ENCODE measurements at regions not wholly inside any gene's neighbourhood (a gene's known extent, or its start where the extent isn't known, plus 50 kb on each side); places are given as distances from the start of the nearest gene placed in this dataset.

DNA sequence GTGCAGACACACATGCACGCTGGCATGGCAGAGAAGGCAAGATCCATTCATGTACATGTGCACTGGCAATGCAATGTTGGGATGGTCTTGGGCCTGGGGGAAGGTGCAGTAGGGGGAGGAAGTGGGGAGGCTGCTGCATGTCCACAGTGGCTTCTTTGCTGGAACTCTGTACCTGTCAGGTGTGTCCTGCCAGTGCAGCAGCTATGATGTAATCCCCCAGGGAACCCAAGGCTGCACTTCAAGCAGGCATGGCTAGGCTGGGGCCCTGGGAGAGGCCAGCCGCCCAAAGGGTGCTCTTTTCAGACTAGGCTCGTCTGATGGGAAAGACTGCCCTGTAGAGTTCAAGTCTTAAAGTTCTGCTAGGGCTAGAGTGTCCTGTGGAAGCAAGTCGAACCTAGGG lies 1304.0 kb downstream of the FAM133A start:
- TF ChIP-seq, protein P1, sequence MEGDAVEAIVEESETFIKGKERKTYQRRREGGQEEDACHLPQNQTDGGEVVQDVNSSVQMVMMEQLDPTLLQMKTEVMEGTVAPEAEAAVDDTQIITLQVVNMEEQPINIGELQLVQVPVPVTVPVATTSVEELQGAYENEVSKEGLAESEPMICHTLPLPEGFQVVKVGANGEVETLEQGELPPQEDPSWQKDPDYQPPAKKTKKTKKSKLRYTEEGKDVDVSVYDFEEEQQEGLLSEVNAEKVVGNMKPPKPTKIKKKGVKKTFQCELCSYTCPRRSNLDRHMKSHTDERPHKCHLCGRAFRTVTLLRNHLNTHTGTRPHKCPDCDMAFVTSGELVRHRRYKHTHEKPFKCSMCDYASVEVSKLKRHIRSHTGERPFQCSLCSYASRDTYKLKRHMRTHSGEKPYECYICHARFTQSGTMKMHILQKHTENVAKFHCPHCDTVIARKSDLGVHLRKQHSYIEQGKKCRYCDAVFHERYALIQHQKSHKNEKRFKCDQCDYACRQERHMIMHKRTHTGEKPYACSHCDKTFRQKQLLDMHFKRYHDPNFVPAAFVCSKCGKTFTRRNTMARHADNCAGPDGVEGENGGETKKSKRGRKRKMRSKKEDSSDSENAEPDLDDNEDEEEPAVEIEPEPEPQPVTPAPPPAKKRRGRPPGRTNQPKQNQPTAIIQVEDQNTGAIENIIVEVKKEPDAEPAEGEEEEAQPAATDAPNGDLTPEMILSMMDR (IDR thresholded peaks at IDR 0.05; ENCODE audit: insufficient read depth, low read depth, low read length), result no peak
- no peak for TF ChIP-seq EZH2 (IDR thresholded peaks at IDR 0.05; ENCODE audit: insufficient read depth, low read length)

All from astrocyte (in vitro differentiated cells and primary cell).